ENCODE measurements at regions not wholly inside any gene's neighbourhood (a gene's known extent, or its start where the extent isn't known, plus 50 kb on each side); places are given as distances from the start of the nearest gene placed in this dataset.

- no peak for DNase-seq
Measured at GRCh38 chr2:217288472-217289063, 428.7 kb upstream of the TNP1 start.

GRCh38 chr2:217286833-217287232 lies 427.0 kb upstream of the TNP1 start:
- DNase-seq, result no peak

GRCh38 chr2:217285926-217286325 lies 426.1 kb upstream of the TNP1 start:
- no peak for DNase-seq

- DNase-seq, result no peak
Measured at GRCh38 chr2:217283460-217283859, 423.6 kb upstream of the TNP1 start.

GRCh38 chr2:217282531-217282930 lies 422.7 kb upstream of the TNP1 start:
- DNase-seq, result no peak

- no peak for DNase-seq
Measured at GRCh38 chr2:217279556-217279955, 419.7 kb upstream of the TNP1 start.

GRCh38 chr2:217279140-217279539 lies 419.3 kb upstream of the TNP1 start:
- DNase-seq, result no peak

- DNase-seq, result no peak
Measured at GRCh38 chr2:217277646-217278398, 418.0 kb upstream of the TNP1 start.

GRCh38 chr2:217276433-217276832 lies 416.6 kb upstream of the TNP1 start:
- no peak for DNase-seq

GRCh38 chr2:217275091-217275490 lies 415.2 kb upstream of the TNP1 start:
- no peak for DNase-seq

- no peak for DNase-seq
Measured at GRCh38 chr2:217274578-217274977, 414.7 kb upstream of the TNP1 start.

- no peak for DNase-seq
Measured at GRCh38 chr2:217273851-217274250, 414.0 kb upstream of the TNP1 start.

- no peak for DNase-seq
Measured at GRCh38 chr2:217273162-217273561, 413.3 kb upstream of the TNP1 start.

GRCh38 chr2:217271813-217272212 lies 411.9 kb upstream of the TNP1 start:
- no peak for DNase-seq

- DNase-seq, result no peak
Measured at GRCh38 chr2:217270485-217271121, 410.7 kb upstream of the TNP1 start.

GRCh38 chr2:217269701-217270484 lies 410.0 kb upstream of the TNP1 start:
- DNase-seq, result no peak

- DNase-seq, result no peak
Measured at GRCh38 chr2:217268978-217269377, 409.1 kb upstream of the TNP1 start.

- DNase-seq, result no peak
Measured at GRCh38 chr2:217267758-217268157, 407.9 kb upstream of the TNP1 start.

- no peak for DNase-seq
Measured at GRCh38 chr2:217263756-217264155, 403.9 kb upstream of the TNP1 start.

- DNase-seq, result no peak
Measured at GRCh38 chr2:217262911-217263310, 403.0 kb upstream of the TNP1 start.

GRCh38 chr2:217261452-217261851 lies 401.6 kb upstream of the TNP1 start:
- DNase-seq, result no peak

- DNase-seq, result no peak
Measured at GRCh38 chr2:217260441-217261115, 400.7 kb upstream of the TNP1 start.

- no peak for DNase-seq
Measured at GRCh38 chr2:217258170-217258569, 398.3 kb upstream of the TNP1 start.
